T-cell (primary cell): ENCODE measurements at regions not wholly inside any gene's neighbourhood (a gene's known extent, or its start where the extent isn't known, plus 50 kb on each side); places are given as distances from the start of the nearest gene placed in this dataset.
A peak's percentile ranks its signal among the peaks of the same experiment; 100 is the strongest.

ENCODE experiments used
- ATAC-seq, 4 experiments: fragments of 200-7000 bp in 3 of 4; fragments of 150-1000 bp in 1 of 4; cut with Tn5 transposase; replicated peaks in 1 of 4; 1 replicate in 3 of 4; 2 replicates in 1 of 4; pipeline ENCODE4 v1.10.0; 2021; ENCODE audit warnings: moderate library complexity in 3 of 4, mild to moderate bottlenecking in 2 of 4, moderate number of reproducible peaks in 1 of 4
- CTCF ChIA-PET, 2 donors: fragments of 300-600 bp; sonication (Branson Sonifier 250); formaldehyde crosslinking; loops; one replicate each; lab custom pipeline; 2022; ENCODE audit warnings: antibody characterized with exemption in 2 of 2; lab: Charles Lee
- POLR2A ChIA-PET, 2 donors: fragments of 300-600 bp; sonication (Branson Sonifier 250); formaldehyde crosslinking; loops; one replicate each; lab custom pipeline; 2022; ENCODE audit warnings: antibody characterized with exemption in 2 of 2; lab: Charles Lee
- DNase-seq, 35 experiments: peaks; one replicate each; pipeline versions ENCODE4 v3.0.0 to v3.0.0-alpha.2; 2013 to 2023
- H3K27ac ChIP-seq: one replicate; pipeline ENCODE4 v1.5.1; 2013; ENCODE audit warnings: low read length
- H3K27me3 ChIP-seq, 2 experiments: replicated peaks in 1 of 2; 1 replicate in 1 of 2; 2 replicates in 1 of 2; pipeline versions ENCODE4 v1.6.1 to v1.7.0; 2013; ENCODE audit warnings: low read length in 1 of 2, mixed read lengths in 1 of 2; ENCODE audit not compliant: control insufficient read depth in 2 of 2, insufficient read depth in 2 of 2; ENCODE audit errors: extremely low read depth in 1 of 2
- H3K36me3 ChIP-seq, 2 donors: 1 replicate in 1 of 2; 2 replicates in 1 of 2; pipeline versions ENCODE4 v1.6.1 to v1.7.0; 2013; ENCODE audit warnings: low read length in 1 of 2; ENCODE audit not compliant: control insufficient read depth in 2 of 2, insufficient read depth in 1 of 2; ENCODE audit errors: extremely low read depth in 1 of 2
- H3K4me1 ChIP-seq, 2 experiments: 1 replicate in 1 of 2; 2 replicates in 1 of 2; pipeline versions ENCODE4 v1.6.1 to v1.7.0; 2013; ENCODE audit warnings: low read length in 2 of 2, mixed read lengths in 1 of 2; ENCODE audit not compliant: insufficient read depth in 2 of 2, control insufficient read depth in 1 of 2; ENCODE audit errors: extremely low read depth in 1 of 2
- H3K4me3 ChIP-seq, 2 donors: 1 replicate in 1 of 2; 2 replicates in 1 of 2; pipeline versions ENCODE4 v1.5.1 to v1.7.0; 2013; ENCODE audit warnings: mild to moderate bottlenecking in 2 of 2, low read length in 1 of 2, moderate library complexity in 1 of 2; ENCODE audit not compliant: control insufficient read depth in 1 of 2; ENCODE audit errors: extremely low read depth in 1 of 2
- H3K9me3 ChIP-seq: 2 replicates; pipeline ENCODE4 v1.7.0; 2013
- H3K27ac Mint-ChIP-seq, 2 donors: one replicate each; pipeline ENCODE4 v1.8.0; 2020 to 2021; ENCODE audit warnings: mild to moderate bottlenecking in 2 of 2, mixed read lengths in 2 of 2
- H3K27me3 Mint-ChIP-seq, 2 donors: one replicate each; pipeline ENCODE4 v1.8.0; 2021 to 2022; ENCODE audit warnings: mixed read lengths in 2 of 2
- H3K36me3 Mint-ChIP-seq: one replicate; pipeline ENCODE4 v1.8.0; 2021; ENCODE audit warnings: mixed read lengths
- H3K4me1 Mint-ChIP-seq, 3 donors: one replicate each; pipeline ENCODE4 v1.8.0; 2020 to 2022; ENCODE audit warnings: mixed read lengths in 3 of 3, mild to moderate bottlenecking in 1 of 3
- H3K4me3 Mint-ChIP-seq, 3 donors: one replicate each; pipeline ENCODE4 v1.8.0; 2020 to 2022; ENCODE audit warnings: mild to moderate bottlenecking in 3 of 3, mixed read lengths in 3 of 3, moderate library complexity in 3 of 3
- H3K9me3 Mint-ChIP-seq, 3 donors: one replicate each; pipeline ENCODE4 v1.8.0; 2020 to 2022; ENCODE audit warnings: mixed read lengths in 3 of 3
- WGBS: methylation state at CpG from one replicate; pipeline ENCODE4 v1.1.5; 2013; ENCODE audit warnings: missing lambda C conversion rate; ENCODE audit not compliant: insufficient coverage; 5-methylcytosine and 5-hydroxymethylcytosine counted together

- Histone ChIP-seq H3K27ac (no peak overlapping the region), H3K9me3 (no peaks in the 10 kb centered on the region), H3K27me3 (no peaks in the 10 kb centered on the region), H3K36me3 (no peaks in the 10 kb centered on the region), H3K4me3 (no peak overlapping the region), H3K4me1 (no peaks in the 10 kb centered on the region)
- CTCF ChIA-PET, result no interaction called here
- Mint-ChIP-seq H3K4me3 (no peak overlapping the region), H3K27me3 (peaks cover 10 to 17% of the 10 kb centered on the region in 2 donors), H3K36me3 (no peaks in the 10 kb centered on the region), H3K27ac (no peak overlapping the region), H3K9me3 (no peaks in the 10 kb centered on the region), H3K4me1 (no peaks in the 10 kb centered on the region)
- ATAC-seq, result no peak
- 73% methylated on average over 5 of the region's 10 CpGs for WGBS
- POLR2A ChIA-PET, result no interaction called here
- DNase-seq, result no peak
Observed at GRCh38 chr14:89011355-89012281, 187.2 kb downstream of the TTC8 start.

GRCh38 chr14:89012282-89013097 is 188.0 kb downstream of the TTC8 start:
- Histone ChIP-seq H3K36me3 (no peaks in the 10 kb centered on the region), H3K4me1 (no peaks in the 10 kb centered on the region), H3K27ac (no peak overlapping the region), H3K9me3 (no peaks in the 10 kb centered on the region), H3K4me3 (no peak overlapping the region), H3K27me3 (no peaks in the 10 kb centered on the region)
- Mint-ChIP-seq H3K27ac (no peak overlapping the region), H3K36me3 (no peaks in the 10 kb centered on the region), H3K4me3 (no peak overlapping the region), H3K9me3 (no peaks in the 10 kb centered on the region), H3K27me3 (peaks cover 13 to 17% of the 10 kb centered on the region in 2 donors), H3K4me1 (no peaks in the 10 kb centered on the region)
- CTCF ChIA-PET, result interaction anchor here in 1 of 2 donors (0.7 kb wide), 1 partner anchor 15 kb away, joined by 3 read pairs; no protein-coding TSS in a partner anchor
- POLR2A ChIA-PET, result no interaction called here
- DNase-seq (no peak), ATAC-seq (no peak)
- 100% methylated on average over 2 of the region's 14 CpGs for WGBS

- H3K4me3 ChIP-seq, result no peak overlapping the region
- Mint-ChIP-seq H3K4me1 (no peaks in the 10 kb centered on the region), H3K9me3 (no peaks in the 10 kb centered on the region), H3K27me3 (peaks cover 13 to 21% of the 10 kb centered on the region in 2 donors), H3K4me3 (no peak overlapping the region), H3K36me3 (no peaks in the 10 kb centered on the region), H3K27ac (no peak overlapping the region)
- no peaks in the 10 kb centered on the region for H3K9me3 ChIP-seq
- no peaks in the 10 kb centered on the region for H3K27me3 ChIP-seq
- ChIA-PET POLR2A (no interaction called here), CTCF (interaction anchor here in 1 of 2 donors (0.7 kb wide), 1 partner anchor 15 kb away, joined by 3 read pairs; no protein-coding TSS in a partner anchor)
- peak in 1 of 35 experiments; percentile 9 for DNase-seq
- no peak overlapping the region for H3K27ac ChIP-seq
- ATAC-seq, result no peak
- no peaks in the 10 kb centered on the region for H3K36me3 ChIP-seq
- no peaks in the 10 kb centered on the region for H3K4me1 ChIP-seq
- WGBS, result no CpG with 5 or more reads among the region's 7 CpGs
Observed at GRCh38 chr14:89013098-89013504, 188.7 kb downstream of the TTC8 start.

- no peaks in the 10 kb centered on the region for H3K4me1 Mint-ChIP-seq
- H3K9me3 Mint-ChIP-seq, result no peaks in the 10 kb centered on the region
- WGBS, result 54% methylated on average over 9 of the region's 11 CpGs
- H3K4me1 ChIP-seq, result no peaks in the 10 kb centered on the region
- H3K27me3 Mint-ChIP-seq, result peaks cover 13 to 23% of the 10 kb centered on the region in 2 donors
- no peak overlapping the region for H3K27ac Mint-ChIP-seq
- H3K36me3 Mint-ChIP-seq, result no peaks in the 10 kb centered on the region
- no peaks in the 10 kb centered on the region for H3K36me3 ChIP-seq
- no peaks in the 10 kb centered on the region for H3K9me3 ChIP-seq
- no peaks in the 10 kb centered on the region for H3K27me3 ChIP-seq
- POLR2A ChIA-PET, result no interaction called here
- DNase-seq (no peak), ATAC-seq (no peak)
- no peak overlapping the region for H3K4me3 Mint-ChIP-seq
- H3K27ac ChIP-seq, result no peak overlapping the region
- no peak overlapping the region for H3K4me3 ChIP-seq
- CTCF ChIA-PET, result no interaction called here
Observed at GRCh38 chr14:89013698-89014568, 189.5 kb downstream of the TTC8 start.

- no peaks in the 10 kb centered on the region for H3K9me3 ChIP-seq
- ATAC-seq, result no peak
- Mint-ChIP-seq H3K4me1 (no peaks in the 10 kb centered on the region), H3K36me3 (no peaks in the 10 kb centered on the region), H3K27me3 (peaks cover 13 to 23% of the 10 kb centered on the region in 2 donors), H3K4me3 (no peak overlapping the region), H3K27ac (no peak overlapping the region), H3K9me3 (no peaks in the 10 kb centered on the region)
- no peak for DNase-seq
- ChIA-PET CTCF (no interaction called here), POLR2A (no interaction called here)
- 0% methylated on average over 1 of the region's 2 CpGs for WGBS
- no peaks in the 10 kb centered on the region for H3K36me3 ChIP-seq
- H3K27me3 ChIP-seq, result no peaks in the 10 kb centered on the region
- H3K4me1 ChIP-seq, result no peaks in the 10 kb centered on the region
- H3K4me3 ChIP-seq, result no peak overlapping the region
- no peak overlapping the region for H3K27ac ChIP-seq
Observed at GRCh38 chr14:89014569-89014850, 190.1 kb downstream of the TTC8 start.

GRCh38 chr14:89015016-89015415 is 190.6 kb downstream of the TTC8 start:
- Histone ChIP-seq H3K27me3 (peaks cover 0 to 2% of the 10 kb centered on the region in 2 experiments), H3K27ac (no peak overlapping the region), H3K36me3 (no peaks in the 10 kb centered on the region), H3K4me1 (no peaks in the 10 kb centered on the region), H3K9me3 (no peaks in the 10 kb centered on the region), H3K4me3 (no peak overlapping the region)
- DNase-seq (no peak), ATAC-seq (no peak)
- H3K9me3 Mint-ChIP-seq, result no peaks in the 10 kb centered on the region
- H3K4me3 Mint-ChIP-seq, result no peak overlapping the region
- no peak overlapping the region for H3K27ac Mint-ChIP-seq
- WGBS, result no CpG with 5 or more reads among the region's 1 CpG
- CTCF ChIA-PET, result no interaction called here
- H3K4me1 Mint-ChIP-seq, result no peaks in the 10 kb centered on the region
- no peaks in the 10 kb centered on the region for H3K36me3 Mint-ChIP-seq
- POLR2A ChIA-PET, result no interaction called here
- H3K27me3 Mint-ChIP-seq, result peaks cover 13 to 23% of the 10 kb centered on the region in 2 donors
